Sigmoid colon (tissue), 3 donors: ENCODE measurements at regions not wholly inside any gene's neighbourhood (a gene's known extent, or its start where the extent isn't known, plus 50 kb on each side); places are given as distances from the start of the nearest gene placed in this dataset.

Experiments used
- CTCF ChIP-seq, 4 experiments: fragments of 450-650 bp in 3 of 4; fragments of 200-600 bp in 1 of 4; IDR thresholded peaks; one replicate each; pipeline ENCODE4 v1.5.1; 2016 to 2019; ENCODE audit warnings: antibody characterized with exemption in 4 of 4, mild to moderate bottlenecking in 3 of 4, moderate library complexity in 2 of 4
- POLR2A ChIP-seq, 2 donors: fragments of 450-650 bp; IDR thresholded peaks; one replicate each; pipeline ENCODE4 v1.6.1; 2016; ENCODE audit warnings: antibody characterized with exemption in 2 of 2, mild to moderate bottlenecking in 2 of 2, moderate library complexity in 2 of 2

GRCh38 chr2:100206731-100207255 is 64.4 kb upstream of the AFF3 start:
- TF ChIP-seq CTCF (IDR thresholded peaks at IDR 0.05) = no peak
- no peak for TF ChIP-seq POLR2A (IDR thresholded peaks at IDR 0.05)
